OCI-LY3 (cell line): ENCODE measurements at regions not wholly inside any gene's neighbourhood (a gene's known extent, or its start where the extent isn't known, plus 50 kb on each side); places are given as distances from the start of the nearest gene placed in this dataset.

Experiments used
- EZH2phosphoT487 ChIP-seq: fragments of 200-600 bp; shearing (Covaris generic); IDR thresholded peaks from 2 replicates; pipeline ENCODE4 v1.6.1; 2018; ENCODE audit warnings: antibody characterized with exemption, mixed run types, low read depth
- TF ChIP-seq, protein P1 (sequence below): fragments of 200-600, 300-600 bp; sonication (generic); IDR thresholded peaks from 2 replicates; pipeline ENCODE4 v1.5.1; 2014; ENCODE audit warnings: antibody characterized with exemption, low read length, low read depth

GRCh38 chr12:28699029-28699428, 450.0 kb upstream of the FAR2 start:
- no peak for TF ChIP-seq EZH2phosphoT487
- TF ChIP-seq, protein P1, sequence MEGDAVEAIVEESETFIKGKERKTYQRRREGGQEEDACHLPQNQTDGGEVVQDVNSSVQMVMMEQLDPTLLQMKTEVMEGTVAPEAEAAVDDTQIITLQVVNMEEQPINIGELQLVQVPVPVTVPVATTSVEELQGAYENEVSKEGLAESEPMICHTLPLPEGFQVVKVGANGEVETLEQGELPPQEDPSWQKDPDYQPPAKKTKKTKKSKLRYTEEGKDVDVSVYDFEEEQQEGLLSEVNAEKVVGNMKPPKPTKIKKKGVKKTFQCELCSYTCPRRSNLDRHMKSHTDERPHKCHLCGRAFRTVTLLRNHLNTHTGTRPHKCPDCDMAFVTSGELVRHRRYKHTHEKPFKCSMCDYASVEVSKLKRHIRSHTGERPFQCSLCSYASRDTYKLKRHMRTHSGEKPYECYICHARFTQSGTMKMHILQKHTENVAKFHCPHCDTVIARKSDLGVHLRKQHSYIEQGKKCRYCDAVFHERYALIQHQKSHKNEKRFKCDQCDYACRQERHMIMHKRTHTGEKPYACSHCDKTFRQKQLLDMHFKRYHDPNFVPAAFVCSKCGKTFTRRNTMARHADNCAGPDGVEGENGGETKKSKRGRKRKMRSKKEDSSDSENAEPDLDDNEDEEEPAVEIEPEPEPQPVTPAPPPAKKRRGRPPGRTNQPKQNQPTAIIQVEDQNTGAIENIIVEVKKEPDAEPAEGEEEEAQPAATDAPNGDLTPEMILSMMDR: no peak
